H1 (cell line): ENCODE measurements at regions not wholly inside any gene's neighbourhood (a gene's known extent, or its start where the extent isn't known, plus 50 kb on each side); places are given as distances from the start of the nearest gene placed in this dataset.

Source experiments
- CTCF ChIA-PET: fragments of 300-600 bp; sonication (Branson Sonifier 250); formaldehyde crosslinking; loops from one replicate; lab custom pipeline; 2021; ENCODE audit not compliant: partially characterized antibody; lab: Charles Lee
- POLR2A ChIA-PET: fragments of 300-600 bp; sonication (Branson Sonifier 250); formaldehyde crosslinking; loops from one replicate; lab custom pipeline; 2021; ENCODE audit warnings: inconsistent platforms; ENCODE audit not compliant: partially characterized antibody; lab: Charles Lee
- DNase-seq, 2 experiments: peaks; one replicate each; pipeline versions ENCODE4 v3.0.0 to v3.0.0-alpha.2; 2010 to 2022; ENCODE audit warnings: low spot score in 2 of 2, low read depth in 1 of 2, mixed read lengths in 1 of 2
- FAIRE-seq: peaks from 2 replicates; lab custom pipeline; 2011; peaks lifted over from hg19 to GRCh38; lab: Jason Lieb, UNC
- H2AFZ ChIP-seq: 2 replicates; pipeline ENCODE4 v1.8.1; 2012; ENCODE audit warnings: low read length, inconsistent platforms
- H2AK5ac ChIP-seq: 2 replicates; pipeline ENCODE4 v1.6.1; 2013; ENCODE audit warnings: low read depth, low read length
- H2BK120ac ChIP-seq: replicated peaks from 2 replicates; pipeline ENCODE3; 2013; ENCODE audit warnings: low read depth, low read length, inconsistent platforms
- H2BK12ac ChIP-seq: 2 replicates; pipeline ENCODE4 v1.6.1; 2013; ENCODE audit warnings: low read depth, low read length
- H2BK15ac ChIP-seq: 2 replicates; pipeline ENCODE4 v1.6.1; 2013; ENCODE audit warnings: low read length
- H2BK20ac ChIP-seq: 2 replicates; pipeline ENCODE4 v1.6.1; 2013; ENCODE audit warnings: low read length
- H2BK5ac ChIP-seq: 2 replicates; pipeline ENCODE4 v1.6.1; 2013; ENCODE audit warnings: low read depth, low read length
- H3K14ac ChIP-seq: 2 replicates; pipeline ENCODE4 v1.6.1; 2013; ENCODE audit warnings: inconsistent platforms; ENCODE audit not compliant: insufficient read length
- H3K18ac ChIP-seq: 2 replicates; pipeline ENCODE4 v1.6.1; 2013; ENCODE audit warnings: low read length; ENCODE audit errors: extremely low read depth
- H3K23ac ChIP-seq: 2 replicates; pipeline ENCODE4 v1.6.1; 2013; ENCODE audit warnings: inconsistent platforms; ENCODE audit not compliant: insufficient read length
- H3K23me2 ChIP-seq: 2 replicates; pipeline ENCODE4 v1.6.1; 2013; ENCODE audit warnings: low read depth, low read length
- H3K27ac ChIP-seq: 2 replicates; pipeline ENCODE4 v1.6.1; 2011; ENCODE audit warnings: low read depth, low read length, inconsistent platforms
- H3K27me3 ChIP-seq, 4 experiments: replicated peaks in 1 of 4; 1 replicate in 1 of 4; 2 replicates in 3 of 4; pipeline versions ENCODE4 v1.6.1 to v1.8.1; 2011 to 2013; ENCODE audit warnings: low read length in 3 of 4, mild to moderate bottlenecking in 3 of 4, inconsistent platforms in 2 of 4, mixed read lengths in 2 of 4, moderate library complexity in 1 of 4; ENCODE audit not compliant: control insufficient read depth in 3 of 4, insufficient read depth in 3 of 4; ENCODE audit errors: extremely low read depth in 1 of 4
- H3K36me3 ChIP-seq, 4 experiments: 2 replicates each; pipeline versions ENCODE4 v1.6.1 to v1.8.1; 2011 to 2013; ENCODE audit warnings: mild to moderate bottlenecking in 4 of 4, low read length in 3 of 4, moderate library complexity in 2 of 4, control low read depth in 1 of 4, inconsistent platforms in 1 of 4; ENCODE audit not compliant: insufficient read depth in 4 of 4, control insufficient read depth in 2 of 4
- H3K4ac ChIP-seq: replicated peaks from 2 replicates; pipeline ENCODE3; 2013; ENCODE audit warnings: low read length, low read depth, mixed read lengths, inconsistent platforms; ENCODE audit not compliant: insufficient read length
- H3K4me1 ChIP-seq, 4 experiments: replicated peaks in 1 of 4; 1 replicate in 1 of 4; 2 replicates in 3 of 4; pipeline versions ENCODE4 v1.6.1 to v1.8.1; 2011 to 2013; ENCODE audit warnings: low read length in 3 of 4, inconsistent platforms in 2 of 4, mixed read lengths in 1 of 4; ENCODE audit not compliant: insufficient read depth in 4 of 4, control insufficient read depth in 3 of 4
- H3K4me2 ChIP-seq, 2 experiments: 2 replicates each; pipeline versions ENCODE4 v1.6.1 to v1.8.1; 2011 to 2013; ENCODE audit warnings: low read depth in 2 of 2, low read length in 2 of 2, control low read depth in 1 of 2, inconsistent platforms in 1 of 2, mild to moderate bottlenecking in 1 of 2; ENCODE audit not compliant: insufficient read depth in 1 of 2
- H3K4me3 ChIP-seq, 4 experiments: fragments of 200-600, 300-600 bp in 1 of 4; sonication (generic), shearing (Covaris generic), sonication (Bioruptor Twin) in 1 of 4; 2 replicates each; pipeline versions ENCODE4 v1.5.1 to v1.8.1; 2011 to 2016; ENCODE audit warnings: low read length in 4 of 4, low read depth in 3 of 4, control low read depth in 2 of 4, inconsistent platforms in 2 of 4, mild to moderate bottlenecking in 2 of 4, mixed read lengths in 1 of 4, moderate library complexity in 1 of 4; ENCODE audit not compliant: insufficient read depth in 2 of 4; ENCODE audit errors: extremely low read depth in 1 of 4
- H3K56ac ChIP-seq: replicated peaks from 2 replicates; pipeline ENCODE3; 2013; ENCODE audit warnings: low read depth, mild to moderate bottlenecking, mixed read lengths, low read length, inconsistent platforms; ENCODE audit not compliant: insufficient read length
- H3K79me1 ChIP-seq: 2 replicates; pipeline ENCODE4 v1.6.1; 2013; ENCODE audit warnings: low read depth, low read length, control low read depth
- H3K79me2 ChIP-seq, 2 experiments: 2 replicates each; pipeline versions ENCODE4 v1.6.1 to v1.8.1; 2012 to 2013; ENCODE audit warnings: low read length in 2 of 2, mild to moderate bottlenecking in 2 of 2, inconsistent platforms in 1 of 2; ENCODE audit not compliant: insufficient read depth in 2 of 2, control insufficient read depth in 1 of 2
- H3K9ac ChIP-seq, 4 experiments: replicated peaks in 1 of 4; 1 replicate in 1 of 4; 2 replicates in 3 of 4; pipeline versions ENCODE4 v1.6.1 to v1.8.1; 2011 to 2013; ENCODE audit warnings: low read depth in 3 of 4, low read length in 3 of 4, control low read depth in 2 of 4, mild to moderate bottlenecking in 2 of 4, moderate library complexity in 2 of 4, inconsistent platforms in 1 of 4; ENCODE audit errors: extremely low read depth in 1 of 4
- H3K9me3 ChIP-seq, 2 experiments: 2 replicates each; pipeline versions ENCODE4 v1.6.1 to v1.8.1; 2012 to 2013; ENCODE audit warnings: mild to moderate bottlenecking in 2 of 2, moderate library complexity in 2 of 2, control low read depth in 1 of 2, inconsistent platforms in 1 of 2, low read depth in 1 of 2, low read length in 1 of 2, mixed read lengths in 1 of 2; ENCODE audit not compliant: insufficient read depth in 2 of 2
- H4K20me1 ChIP-seq, 2 experiments: replicated peaks in 1 of 2; 2 replicates each; pipeline versions ENCODE3 to v1.8.1; 2011 to 2013; ENCODE audit warnings: inconsistent platforms in 2 of 2, low read length in 2 of 2, mild to moderate bottlenecking in 1 of 2; ENCODE audit not compliant: insufficient read depth in 2 of 2, control insufficient read depth in 1 of 2
- H4K5ac ChIP-seq: 2 replicates; pipeline ENCODE4 v1.6.1; 2013; ENCODE audit warnings: low read length, low read depth, mixed read lengths, inconsistent platforms; ENCODE audit not compliant: insufficient read length
- H4K8ac ChIP-seq: 2 replicates; pipeline ENCODE4 v1.8.0; 2013; ENCODE audit warnings: mild to moderate bottlenecking, moderate library complexity, low read length, inconsistent platforms; ENCODE audit not compliant: insufficient read depth; ENCODE audit errors: extremely low read depth
- H4K91ac ChIP-seq: replicated peaks from 2 replicates; pipeline ENCODE3; 2013; ENCODE audit warnings: low read length, mixed read lengths, inconsistent platforms; ENCODE audit not compliant: insufficient read length
- CBX5 ChIP-seq: fragments of 300-800, 300-1000 bp; sonication (generic); IDR thresholded peaks from 2 replicates; pipeline ENCODE4 v1.7.1; 2016; ENCODE audit warnings: antibody characterized with exemption, low read length, low read depth
- HDAC6 ChIP-seq: IDR thresholded peaks from one replicate; pipeline ENCODE4 v1.7.1; 2012; ENCODE audit warnings: low read depth, mild to moderate bottlenecking, inconsistent platforms, low read length, moderate library complexity
- SIN3A ChIP-seq, 2 experiments: IDR thresholded peaks in 1 of 2; conservative IDR thresholded peaks in 1 of 2; 2 replicates each; pipeline ENCODE4 v1.6.1; 2011 to 2012; ENCODE audit warnings: low read length in 2 of 2, improper control_type of control experiment in 1 of 2, low read depth in 1 of 2, mild to moderate bottlenecking in 1 of 2
- SIRT6 ChIP-seq: IDR thresholded peaks from one replicate; pipeline ENCODE4 v1.7.1; 2012; ENCODE audit warnings: low read length, inconsistent platforms
- WGBS, 2 experiments: shearing (Covaris generic) in 1 of 2; methylation state at CpG; one replicate each; pipeline versions ENCODE4 v1.1.6 to v1.1.7; 2013 to 2015; ENCODE audit warnings: low lambda C conversion rate in 2 of 2, mixed read lengths in 2 of 2, inconsistent platforms in 1 of 2, low coverage in 1 of 2, missing lambda C conversion rate in 1 of 2; ENCODE audit not compliant: insufficient replicate concordance in 2 of 2, insufficient coverage in 1 of 2, insufficient read length in 1 of 2; ENCODE audit errors: extremely low coverage in 1 of 2, missing lambda C conversion rate in 1 of 2; 5-methylcytosine and 5-hydroxymethylcytosine counted together

GRCh38 chr13:111662895-111663294 lies 342.5 kb downstream of the TEX29 start:
- TF ChIP-seq HDAC6 (no peak), SIN3A (conservative IDR thresholded peaks at IDR 0.05 in 1 of 2, IDR thresholded peaks at IDR 0.05 in 1 of 2; ENCODE audit: low read depth in 1 of 2, low read length in 2 of 2) (no peak), CBX5 (no peak), SIRT6 (no peak)
- H2AFZ ChIP-seq = no peak overlapping the region
- ChIA-PET POLR2A (no interaction called here), CTCF (no interaction called here)
- H2AK5ac ChIP-seq = no peak overlapping the region; the same call in 1 of the 2 replicates
- peaks cover 0 to 14% (median 4%) of the 10 kb centered on the region in 4 experiments; a peak in 4 of 7 replicates for H3K4me1 ChIP-seq
- H3K4me2 ChIP-seq = no peak overlapping the region
- H3K4me3 ChIP-seq = no peak overlapping the region
- peaks cover 0 to 4% of the 10 kb centered on the region in 2 experiments for H4K20me1 ChIP-seq
- no peak overlapping the region for H3K18ac ChIP-seq
- no peak overlapping the region for H4K5ac ChIP-seq
- DNase-seq (no peak), FAIRE-seq (no peak)
- H4K91ac ChIP-seq = no peak overlapping the region
- no peak overlapping the region for H3K23ac ChIP-seq
- no peak overlapping the region for H2BK12ac ChIP-seq
- no peak overlapping the region for H2BK5ac ChIP-seq
- H2BK20ac ChIP-seq = no peak overlapping the region
- no peaks in the 10 kb centered on the region for H3K79me2 ChIP-seq
- H3K9ac ChIP-seq = no peak overlapping the region
- H4K8ac ChIP-seq = no peak overlapping the region
- peaks cover 0 to 5% (median 3%) of the 10 kb centered on the region in 4 experiments; a peak in 2 of 7 replicates for H3K27me3 ChIP-seq
- no peaks in the 10 kb centered on the region; a peak in 1 of 4 replicates for H3K9me3 ChIP-seq
- no peak overlapping the region for H2BK120ac ChIP-seq
- H3K23me2 ChIP-seq = peaks cover 3% of the 10 kb centered on the region
- no peaks in the 10 kb centered on the region; a peak in 1 of 8 replicates for H3K36me3 ChIP-seq
- no peak overlapping the region for H3K4ac ChIP-seq
- no peak overlapping the region for H3K27ac ChIP-seq
- no peaks in the 10 kb centered on the region for H3K79me1 ChIP-seq
- no peak overlapping the region for H3K56ac ChIP-seq
- no peak overlapping the region for H2BK15ac ChIP-seq
- 79% methylated on average over 4 of the region's 4 CpGs; no CpG with 5 or more reads in 1 of the 2 experiments for WGBS, 2 experiments
- no peak overlapping the region for H3K14ac ChIP-seq
